ENCODE measurements at regions not wholly inside any gene's neighbourhood (a gene's known extent, or its start where the extent isn't known, plus 50 kb on each side); places are given as distances from the start of the nearest gene placed in this dataset.

DNA sequence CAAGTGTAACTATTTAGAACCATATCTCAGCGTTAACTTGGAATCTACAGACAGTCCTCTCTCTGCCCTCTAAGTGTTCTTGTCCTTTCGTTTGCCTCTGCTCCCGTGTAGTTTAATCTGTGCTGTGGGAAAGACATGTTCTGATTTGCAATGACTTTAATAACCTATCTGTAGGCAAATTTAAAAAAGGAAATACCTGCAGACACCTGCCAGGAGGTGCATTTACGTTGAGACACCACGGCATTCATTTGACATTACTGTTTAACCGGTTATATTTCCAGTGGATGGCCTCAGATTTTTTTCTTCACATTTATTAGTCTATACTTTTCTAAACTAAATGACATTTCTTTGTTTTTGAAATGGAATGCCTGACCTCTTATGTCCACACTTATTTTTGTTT lies 997.9 kb upstream of the PCDH7 start:
- no peak for TF ChIP-seq POLR2A (IDR thresholded peaks at IDR 0.05)
- TF ChIP-seq, protein P1, sequence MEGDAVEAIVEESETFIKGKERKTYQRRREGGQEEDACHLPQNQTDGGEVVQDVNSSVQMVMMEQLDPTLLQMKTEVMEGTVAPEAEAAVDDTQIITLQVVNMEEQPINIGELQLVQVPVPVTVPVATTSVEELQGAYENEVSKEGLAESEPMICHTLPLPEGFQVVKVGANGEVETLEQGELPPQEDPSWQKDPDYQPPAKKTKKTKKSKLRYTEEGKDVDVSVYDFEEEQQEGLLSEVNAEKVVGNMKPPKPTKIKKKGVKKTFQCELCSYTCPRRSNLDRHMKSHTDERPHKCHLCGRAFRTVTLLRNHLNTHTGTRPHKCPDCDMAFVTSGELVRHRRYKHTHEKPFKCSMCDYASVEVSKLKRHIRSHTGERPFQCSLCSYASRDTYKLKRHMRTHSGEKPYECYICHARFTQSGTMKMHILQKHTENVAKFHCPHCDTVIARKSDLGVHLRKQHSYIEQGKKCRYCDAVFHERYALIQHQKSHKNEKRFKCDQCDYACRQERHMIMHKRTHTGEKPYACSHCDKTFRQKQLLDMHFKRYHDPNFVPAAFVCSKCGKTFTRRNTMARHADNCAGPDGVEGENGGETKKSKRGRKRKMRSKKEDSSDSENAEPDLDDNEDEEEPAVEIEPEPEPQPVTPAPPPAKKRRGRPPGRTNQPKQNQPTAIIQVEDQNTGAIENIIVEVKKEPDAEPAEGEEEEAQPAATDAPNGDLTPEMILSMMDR (IDR thresholded peaks at IDR 0.05): no peak
- intact Hi-C loops (cut with DNase I): no loop called here

DNA sequence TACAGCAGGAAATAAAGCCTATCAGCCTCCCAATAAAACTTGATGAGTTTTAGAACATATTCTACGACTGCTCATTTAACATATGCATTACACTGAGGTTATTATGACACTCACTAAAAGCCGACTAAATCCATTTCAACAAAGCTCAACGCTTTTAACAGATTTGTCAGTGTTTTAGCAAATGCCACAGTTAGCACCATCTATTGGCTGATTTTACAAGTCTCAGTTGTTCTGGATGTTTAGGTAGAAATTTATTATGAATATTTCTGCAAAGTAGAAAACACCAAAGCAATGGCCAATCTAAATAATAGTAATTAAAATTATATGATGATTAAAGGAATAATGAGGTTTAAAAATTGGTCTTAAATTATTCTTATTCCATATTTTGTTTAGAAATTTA lies 993.2 kb upstream of the PCDH7 start:
- no peak overlapping the region for H3K27ac ChIP-seq
- H3K27me3 ChIP-seq: no peaks in the 10 kb centered on the region
- no peaks in the 10 kb centered on the region for H3K36me3 ChIP-seq (replicated peaks in 1 of 2)
- no peak overlapping the region for H3K4me3 ChIP-seq
- 58 to 79% (median 68%) methylated on average over 3 of the region's 3 CpGs for WGBS, 4 donors
- TF ChIP-seq POLR2A (IDR thresholded peaks at IDR 0.05): no peak
- TF ChIP-seq, protein P1 (IDR thresholded peaks at IDR 0.05): no peak
- DNase-seq: no peak
- H3K4me1 ChIP-seq (replicated peaks in 1 of 2): no peaks in the 10 kb centered on the region
- intact Hi-C loops (cut with DNase I): no loop called here
- no peaks in the 10 kb centered on the region for H3K9me3 ChIP-seq (replicated peaks in 1 of 3)

More for the DNA sequence above, 997.9 kb upstream of the PCDH7 start:
- Histone ChIP-seq H3K27ac (no peak overlapping the region), H3K4me1 (replicated peaks in 1 of 2) (no peaks in the 10 kb centered on the region), H3K4me3 (no peak overlapping the region), H3K9me3 (replicated peaks in 1 of 3) (no peaks in the 10 kb centered on the region), H3K27me3 (no peaks in the 10 kb centered on the region), H3K36me3 (replicated peaks in 1 of 2) (no peaks in the 10 kb centered on the region)
- no peak for DNase-seq
- 72 to 85% (median 81%) methylated on average over 6 of the region's 6 CpGs for WGBS, 4 donors

DNA sequence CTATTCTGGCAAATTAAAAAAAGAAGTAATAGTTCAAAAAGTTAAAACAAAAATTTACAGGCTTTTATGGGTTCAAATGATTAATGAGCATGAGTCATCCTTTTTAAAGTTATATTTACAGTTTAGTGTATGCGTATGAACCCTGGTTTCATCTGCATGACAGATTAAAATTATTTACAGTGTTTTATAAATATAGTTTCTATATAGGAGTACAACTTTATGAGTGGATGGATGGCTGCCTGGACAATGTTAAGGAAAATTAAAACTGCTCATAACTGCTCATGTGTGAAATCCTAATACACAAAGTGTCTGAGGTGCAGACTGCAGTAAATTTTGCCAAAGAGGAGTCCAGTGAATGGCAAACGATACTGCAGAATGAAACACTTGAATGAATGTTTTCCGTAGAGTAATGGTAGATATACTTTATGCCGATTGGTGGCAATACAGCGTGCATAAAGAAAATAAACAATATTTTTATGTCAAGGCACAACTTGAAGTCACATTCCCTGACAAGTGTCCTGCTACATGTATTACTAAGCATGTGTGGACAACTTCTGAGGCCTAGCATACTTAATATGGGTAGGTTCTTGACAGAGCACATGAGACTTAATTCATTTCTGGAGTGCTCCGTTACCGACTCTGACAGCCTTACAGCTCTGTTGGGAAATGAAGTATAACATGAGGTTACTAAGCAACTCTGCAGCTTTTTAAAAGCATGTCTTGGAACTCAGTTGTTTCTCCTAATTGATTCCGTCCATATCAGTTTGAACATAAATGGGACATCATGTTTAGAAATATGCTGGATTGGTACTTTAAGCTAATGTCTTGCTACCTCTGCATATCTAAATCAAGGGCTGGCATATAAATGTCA lies 985.6 kb upstream of the PCDH7 start:
- Histone ChIP-seq H3K27ac (no peak overlapping the region), H3K4me3 (no peak overlapping the region), H3K9me3 (replicated peaks in 1 of 3) (no peaks in the 10 kb centered on the region), H3K4me1 (replicated peaks in 1 of 2) (no peaks in the 10 kb centered on the region), H3K27me3 (no peaks in the 10 kb centered on the region), H3K36me3 (replicated peaks in 1 of 2) (no peaks in the 10 kb centered on the region)
- WGBS, 4 donors: 64 to 68% (median 67%) methylated on average over 8 of the region's 8 CpGs
- TF ChIP-seq POLR2A (IDR thresholded peaks at IDR 0.05): no peak
- TF ChIP-seq, protein P1 (IDR thresholded peaks at IDR 0.05): no peak
- intact Hi-C loops (cut with DNase I): no loop called here
- no peak for DNase-seq

DNA sequence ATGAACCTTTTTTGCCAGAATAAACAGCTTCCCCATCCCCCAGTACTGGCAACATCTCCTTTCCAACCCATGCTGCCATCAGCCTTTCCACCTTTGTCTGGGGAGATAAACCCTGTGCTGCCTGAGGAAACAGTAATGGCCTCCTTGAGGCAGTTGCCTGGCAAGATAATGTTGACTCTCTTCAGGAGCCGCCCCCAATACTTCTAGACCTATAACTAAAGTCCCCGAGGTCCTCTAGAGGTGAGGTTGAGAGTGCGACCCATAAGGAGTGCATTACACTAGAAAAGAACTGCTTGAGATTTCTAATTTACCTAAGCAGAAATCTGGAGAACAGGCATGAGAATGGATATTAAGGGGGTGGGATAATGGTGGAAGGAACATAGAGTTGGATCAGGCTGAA lies 963.2 kb upstream of the PCDH7 start:
- 63 to 91% (median 79%) methylated on average over 3 of the region's 3 CpGs for whole genome bisulfite sequencing, 4 donors
- Histone ChIP-seq H3K4me3 (no peak overlapping the region), H3K36me3 (replicated peaks in 1 of 2) (no peaks in the 10 kb centered on the region), H3K9me3 (replicated peaks in 1 of 3) (peaks cover 0 to 5% (median 0%) of the 10 kb centered on the region in 3 donors), H3K27ac (no peak overlapping the region), H3K27me3 (no peaks in the 10 kb centered on the region), H3K4me1 (replicated peaks in 1 of 2) (no peaks in the 10 kb centered on the region)
- TF ChIP-seq POLR2A (IDR thresholded peaks at IDR 0.05): no peak
- TF ChIP-seq, protein P1 (IDR thresholded peaks at IDR 0.05): no peak
- intact Hi-C loops (cut with DNase I): no loop called here
- DNase-seq: no peak

Measured in adrenal gland (tissue), 9 donors.